SIG-M5 treated with dmso at 0.1 percent for 504 hours (cell line): ENCODE measurements at regions not wholly inside any gene's neighbourhood (a gene's known extent, or its start where the extent isn't known, plus 50 kb on each side); places are given as distances from the start of the nearest gene placed in this dataset.
A peak's percentile ranks its signal among the peaks of the same experiment; 100 is the strongest.
"Not testable (repeated sequence)": the region's sequence is repeated elsewhere in the genome, so short reads cannot be mapped to it uniquely, and the experiment has no call there.

Experiments used
- DNase-seq: peaks from one replicate; lab custom pipeline; 2025; ENCODE audit not compliant: unreplicated experiment; lab: John Stamatoyannopoulos, UW

DNA sequence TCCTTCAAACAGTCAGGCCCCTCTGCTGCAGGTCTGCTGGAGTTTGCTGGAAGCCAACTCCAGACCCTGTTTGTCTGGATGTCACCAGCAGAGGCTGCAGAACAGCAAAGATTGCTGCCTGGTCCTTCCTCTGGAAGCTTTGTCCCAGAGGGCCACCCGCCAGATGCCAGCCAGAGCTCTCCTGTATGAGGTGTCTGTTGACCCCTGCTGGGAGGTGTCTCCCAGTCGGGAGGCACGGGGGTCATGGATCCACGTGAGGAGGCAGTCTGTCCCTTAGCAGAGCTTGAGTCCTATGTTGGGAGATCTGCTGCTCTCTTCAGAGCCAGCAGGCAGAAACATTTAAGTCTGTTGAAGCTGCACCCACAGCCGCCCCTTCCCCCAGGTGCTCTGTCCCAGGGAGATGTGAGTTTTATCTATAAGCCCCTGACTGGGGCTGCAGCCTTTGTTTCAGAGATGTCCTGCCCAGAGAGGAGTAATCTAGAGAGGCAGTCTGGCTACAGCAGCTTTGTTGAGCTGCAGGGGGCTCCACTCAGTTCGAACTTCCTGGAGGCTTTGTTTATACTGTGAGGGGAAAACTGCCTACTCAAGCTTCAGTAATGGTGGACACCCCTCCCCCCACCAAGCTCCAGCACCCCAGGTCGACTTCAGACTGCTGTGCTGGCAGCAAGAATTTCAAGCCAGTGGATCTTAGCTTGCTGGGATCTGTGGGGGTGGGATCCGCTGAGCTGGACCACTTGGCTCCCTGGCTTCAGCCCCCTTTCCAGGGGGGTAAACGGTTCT lies 72.1 kb downstream of the OGFRL1 start:
- DNase-seq = not testable (repeated sequence)

DNA sequence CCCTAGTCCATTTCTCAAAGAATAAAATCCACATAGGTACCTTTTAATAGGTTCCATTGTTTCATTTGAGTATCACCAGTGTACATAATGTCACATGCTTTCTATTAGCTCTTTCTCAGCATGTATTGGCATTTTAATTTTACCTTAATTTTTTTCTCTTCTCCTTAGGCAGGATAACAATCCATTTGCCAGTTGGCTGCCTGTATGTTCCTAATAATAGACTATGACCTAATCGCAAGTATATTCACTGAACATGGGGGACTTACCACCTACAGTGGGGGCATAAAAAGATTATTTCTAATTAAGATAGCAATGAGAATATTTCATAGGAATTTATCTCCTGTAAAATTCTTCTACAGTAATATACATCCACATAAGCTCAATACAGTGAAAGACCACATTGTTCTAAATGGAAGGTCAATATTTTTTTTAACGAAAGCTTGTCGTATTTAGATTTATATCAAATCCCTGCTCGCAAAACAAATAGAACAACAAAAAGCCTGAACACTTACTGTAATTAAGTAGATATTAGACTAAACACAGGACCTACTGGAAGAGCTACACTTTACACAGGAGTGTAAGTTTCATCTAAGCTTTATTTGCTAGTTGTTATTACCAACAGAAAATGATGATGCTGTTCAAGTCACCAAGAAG lies 76.4 kb downstream of the OGFRL1 start:
- DNase-seq = no peak

GRCh38 chr6:71367756-71368155 lies 79.1 kb downstream of the OGFRL1 start:
- DNase-seq = no peak

DNA sequence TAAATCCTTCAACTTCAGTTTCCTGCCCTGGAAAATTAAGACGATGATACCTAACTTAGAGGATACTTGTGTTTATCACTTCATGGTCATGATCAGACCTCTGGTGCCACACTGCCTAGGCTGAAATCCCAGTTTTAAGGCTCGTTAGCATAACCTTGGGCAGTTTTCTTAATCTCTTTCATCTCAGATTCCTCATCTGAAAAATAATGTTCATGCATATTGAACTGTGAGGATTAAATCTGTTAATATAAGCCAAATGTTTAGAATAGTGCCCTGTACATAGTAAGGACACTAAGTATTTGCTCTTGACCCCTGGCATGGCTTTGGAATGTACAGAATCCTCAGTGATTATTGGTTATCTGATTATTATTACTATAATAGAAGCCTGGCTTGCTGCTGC lies 79.7 kb downstream of the OGFRL1 start:
- no peak for DNase-seq

DNA sequence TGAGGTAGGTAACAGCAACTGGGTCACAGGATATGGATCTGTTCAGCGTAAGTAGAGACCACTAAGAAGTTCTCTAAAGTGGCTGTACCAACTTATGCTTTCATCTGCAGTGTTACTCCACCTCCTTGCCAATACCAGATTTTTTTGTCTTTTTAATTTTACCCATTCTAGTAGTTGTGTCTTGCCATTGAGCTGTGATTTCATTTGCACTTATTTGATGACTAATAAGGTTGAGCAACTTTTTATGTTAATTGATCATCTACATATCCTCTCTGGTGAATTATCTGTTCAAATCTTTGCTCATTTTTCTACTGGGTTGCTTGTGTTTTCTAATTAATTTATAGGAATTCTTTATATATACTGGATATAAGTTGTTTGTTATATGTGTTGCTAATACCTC lies 82.9 kb downstream of the OGFRL1 start:
- no peak for DNase-seq

DNA sequence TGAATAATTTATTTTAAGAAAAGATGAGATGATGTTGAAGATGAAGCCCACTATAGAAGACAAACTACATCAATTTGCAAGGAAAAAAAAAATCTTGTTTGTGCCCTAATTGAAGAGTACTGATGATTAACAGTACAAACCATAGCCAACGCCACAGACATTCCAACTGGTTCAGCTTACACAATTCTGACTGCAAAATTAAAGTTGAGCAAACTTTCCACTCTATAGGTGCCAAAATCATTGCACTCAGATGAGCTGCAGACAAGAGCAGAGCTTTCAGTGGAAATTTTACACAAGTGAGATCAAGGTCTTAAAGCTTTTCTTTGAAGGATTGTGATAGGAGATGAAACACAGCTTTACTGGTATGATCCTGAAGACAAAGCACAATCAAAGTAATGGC lies 85.3 kb downstream of the OGFRL1 start:
- no peak for DNase-seq

- no peak for DNase-seq
Measured at GRCh38 chr6:71375676-71376075, 87.1 kb downstream of the OGFRL1 start.

DNA sequence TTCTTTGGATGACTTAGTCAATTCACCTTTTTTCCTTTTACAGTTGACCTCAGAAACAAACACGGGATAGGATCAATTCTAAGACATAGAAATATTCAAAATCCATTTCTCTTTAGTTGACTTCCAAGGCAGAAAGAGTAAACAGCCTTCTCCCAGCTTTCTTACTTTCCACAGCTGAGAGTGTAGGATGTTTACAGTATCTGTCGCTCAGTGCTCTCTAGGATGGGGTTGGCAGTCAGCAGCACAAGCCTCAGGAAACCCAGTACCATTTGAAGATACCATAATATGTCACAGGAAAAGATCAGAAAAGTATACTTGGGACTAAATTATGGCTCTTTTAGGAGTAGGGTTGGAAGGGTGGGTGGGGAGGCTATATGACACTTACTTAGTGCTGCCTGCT lies 88.2 kb downstream of the OGFRL1 start:
- DNase-seq = no peak

DNA sequence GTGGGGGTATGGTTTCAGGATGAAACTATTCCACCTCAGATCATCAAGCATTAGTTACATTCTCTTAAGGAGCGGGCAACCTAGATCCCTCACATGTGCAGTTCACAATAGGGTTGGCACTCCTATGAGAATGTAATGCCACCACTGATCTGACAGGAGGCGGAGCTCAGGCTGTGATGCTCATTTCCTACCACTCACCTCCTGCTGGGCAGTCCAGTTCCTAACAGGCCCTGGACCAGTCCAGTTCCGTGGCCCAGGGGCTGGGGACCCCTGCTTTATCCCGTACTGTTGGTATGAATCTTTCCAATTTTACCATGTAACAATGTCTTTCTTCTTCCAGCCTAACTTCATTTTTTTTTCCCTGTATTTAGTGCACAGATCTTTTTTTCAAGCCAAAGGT lies 94.9 kb downstream of the OGFRL1 start:
- DNase-seq = no peak

DNA sequence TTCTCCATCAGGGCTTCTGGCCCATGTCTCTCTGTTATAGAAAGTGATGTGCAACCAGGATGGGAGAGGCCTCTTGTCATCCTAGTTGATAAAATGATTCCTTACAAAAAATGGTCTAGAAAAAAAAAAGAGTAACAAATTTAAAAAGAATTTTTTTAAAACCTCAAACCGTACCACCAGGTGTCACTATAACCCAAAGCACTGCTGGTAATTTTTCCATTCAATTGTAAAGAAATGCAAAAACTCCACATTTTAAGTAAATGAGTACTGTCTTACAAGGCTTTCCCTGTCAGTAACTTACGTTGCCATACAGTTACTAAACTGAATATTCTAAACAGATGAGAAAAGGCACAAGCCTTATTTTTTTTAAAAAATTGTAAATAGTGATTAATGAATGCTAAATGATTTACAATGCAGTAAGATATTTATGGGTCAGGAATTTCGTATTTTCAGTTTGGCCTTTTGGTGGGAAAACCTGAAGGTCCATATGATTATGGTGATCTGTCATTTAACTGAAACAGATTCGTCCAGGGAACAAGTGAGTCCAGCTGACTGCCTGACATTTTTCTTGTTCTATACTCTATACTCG lies 95.4 kb downstream of the OGFRL1 start:
- DNase-seq = peak; percentile 19

GRCh38 chr6:71385111-71385822 lies 96.7 kb downstream of the OGFRL1 start:
- no peak for DNase-seq

- no peak for DNase-seq
Measured at GRCh38 chr6:71386215-71386614, 97.6 kb downstream of the OGFRL1 start.

- DNase-seq = no peak
Measured at GRCh38 chr6:71387179-71387578, 98.6 kb downstream of the OGFRL1 start.

- DNase-seq = no peak
Measured at GRCh38 chr6:71388068-71388744, 99.6 kb downstream of the OGFRL1 start.

- no peak for DNase-seq
Measured at GRCh38 chr6:71388856-71389527, 100.4 kb downstream of the OGFRL1 start.

DNA sequence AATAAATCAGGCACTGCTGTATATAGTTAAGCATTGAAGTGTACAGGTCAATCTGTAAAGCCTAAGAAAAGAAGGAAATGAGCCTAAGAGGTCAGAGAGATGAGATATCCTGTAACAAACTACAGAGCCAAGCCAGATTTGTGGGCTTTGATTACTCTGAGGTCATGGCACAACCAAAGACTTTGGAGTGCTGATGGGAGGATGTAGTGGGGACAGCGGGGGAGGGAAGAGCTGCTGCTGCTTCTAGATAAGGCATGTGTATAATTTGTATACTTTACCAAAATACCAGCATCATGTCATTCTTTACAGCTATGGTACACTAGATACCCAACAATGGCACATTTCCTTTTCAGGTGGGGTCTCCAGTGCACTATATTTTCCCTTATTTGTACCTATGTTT lies 102.5 kb downstream of the OGFRL1 start:
- DNase-seq = no peak

- DNase-seq = no peak
Measured at GRCh38 chr6:71392276-71392675, 103.7 kb downstream of the OGFRL1 start.

DNA sequence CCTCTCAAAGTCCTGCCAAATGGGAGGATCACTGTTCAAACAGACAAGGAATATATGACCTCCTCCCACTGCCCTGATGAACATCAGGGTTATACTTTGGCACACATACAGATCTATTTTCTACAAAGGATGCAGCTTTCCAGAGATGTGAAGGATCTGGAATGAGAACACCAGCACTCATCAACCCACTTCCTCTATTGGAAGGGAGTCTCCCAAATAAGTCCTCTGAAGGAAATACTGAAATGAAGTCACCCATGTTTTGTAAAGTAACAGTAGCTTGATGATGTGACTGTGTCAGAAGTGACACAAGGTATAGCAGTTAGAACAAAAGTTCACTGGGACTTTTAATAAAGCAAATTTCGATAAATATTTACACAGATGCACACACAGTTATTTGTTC lies 104.9 kb downstream of the OGFRL1 start:
- DNase-seq = no peak

- DNase-seq = peak; percentile 4
Measured at GRCh38 chr6:71393981-71394432, 105.4 kb downstream of the OGFRL1 start.

DNA sequence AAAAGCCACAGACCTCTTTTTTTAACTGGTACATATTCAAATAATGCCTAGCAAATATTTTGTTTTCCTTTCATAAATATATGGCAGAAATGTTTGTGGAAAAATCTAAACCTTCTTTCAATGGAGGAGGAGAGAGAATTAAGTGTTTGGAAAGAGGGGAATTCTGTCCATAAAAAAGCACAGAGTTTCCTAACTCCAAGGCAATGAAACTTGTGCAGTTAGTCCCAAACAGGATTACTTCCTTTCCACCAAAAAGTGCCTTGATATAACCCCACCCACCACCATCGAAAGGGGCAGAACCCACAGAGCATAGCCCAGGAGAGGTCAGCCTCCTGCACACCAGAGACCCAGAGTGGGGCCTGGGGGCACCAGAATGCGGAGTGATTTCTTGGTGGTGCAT lies 106.3 kb downstream of the OGFRL1 start:
- no peak for DNase-seq
